Left lung (tissue), 4 donors: ENCODE measurements at regions not wholly inside any gene's neighbourhood (a gene's known extent, or its start where the extent isn't known, plus 50 kb on each side); places are given as distances from the start of the nearest gene placed in this dataset.

Experiments
- ATAC-seq: fragments of 200-7000 bp; cut with Tn5 transposase; one replicate; pipeline ENCODE4 v1.9.1; 2020; ENCODE audit warnings: moderate library complexity
- DNase-seq, 4 donors: peaks; one replicate each; pipeline ENCODE4 v3.0.0-alpha.2; 2013 to 2020
- H3K27ac ChIP-seq, 2 donors: fragments of 200-600 bp; sonication (generic) in 1 of 2; one replicate each; pipeline versions ENCODE4 v1.5.0 to v1.8.0; 2020 to 2021
- H3K27me3 ChIP-seq, 2 donors: fragments of 200-600 bp; sonication (generic) in 1 of 2; one replicate each; pipeline versions ENCODE4 v1.5.0 to v1.8.0; 2020 to 2021
- H3K36me3 ChIP-seq, 2 donors: fragments of 200-600 bp; sonication (generic) in 1 of 2; one replicate each; pipeline versions ENCODE4 v1.5.0 to v1.8.0; 2020 to 2021
- H3K4me1 ChIP-seq, 2 donors: fragments of 200-600 bp; one replicate each; pipeline ENCODE4 v1.8.0; 2021
- H3K4me3 ChIP-seq, 2 donors: fragments of 200-600 bp; sonication (generic) in 1 of 2; one replicate each; pipeline versions ENCODE4 v1.5.0 to v1.8.0; 2020 to 2021; ENCODE audit warnings: mild to moderate bottlenecking in 1 of 2
- H3K9me3 ChIP-seq, 2 donors: fragments of 200-600 bp; sonication (generic) in 1 of 2; one replicate each; pipeline versions ENCODE4 v1.5.0 to v1.8.0; 2020 to 2021
- CTCF ChIP-seq, 2 donors: fragments of 200-600 bp; sonication (generic) in 1 of 2; IDR thresholded peaks; one replicate each; pipeline versions ENCODE4 v1.5.0 to v1.8.0; 2021; ENCODE audit warnings: antibody characterized with exemption in 2 of 2
- intact Hi-C, 2 donors: fragments of 100-400 bp; cut with DNase I; formaldehyde crosslinking; loops; one replicate each; pipeline versions ENCODE4 v1.11.2 to v1.14.2; 2022
- donor health status: DM: no; HTN: yes; CAD: no.
- donor health status: DM: no; HTN: no; CAD: no.

GRCh38 chr5:102130890-102131289 is 165.2 kb downstream of the SLCO4C1 start:
- no peak for DNase-seq
- H3K9me3 ChIP-seq, result peaks cover 0 to 2% of the 10 kb centered on the region in 2 donors
- H3K36me3 ChIP-seq, result no peaks in the 10 kb centered on the region
- H3K27ac ChIP-seq, result no peak overlapping the region
- no peaks in the 10 kb centered on the region for H3K27me3 ChIP-seq
- ATAC-seq, result no peak
- TF ChIP-seq CTCF (IDR thresholded peaks at IDR 0.05), result no peak
- no peak overlapping the region for H3K4me3 ChIP-seq
- no peaks in the 10 kb centered on the region for H3K4me1 ChIP-seq
- intact Hi-C loops, result no loop called here

GRCh38 chr5:102130386-102130785 is 165.7 kb downstream of the SLCO4C1 start:
- intact Hi-C loops, result no loop called here
- ATAC-seq, result no peak
- TF ChIP-seq CTCF (IDR thresholded peaks at IDR 0.05), result no peak

GRCh38 chr5:102119252-102119651 is 176.8 kb downstream of the SLCO4C1 start:
- intact Hi-C loops, result no loop called here
- H3K36me3 ChIP-seq, result no peaks in the 10 kb centered on the region
- no peak overlapping the region for H3K27ac ChIP-seq
- no peak for DNase-seq
- no peak overlapping the region for H3K4me3 ChIP-seq
- TF ChIP-seq CTCF (IDR thresholded peaks at IDR 0.05), result no peak
- H3K9me3 ChIP-seq, result no peaks in the 10 kb centered on the region
- H3K27me3 ChIP-seq, result no peaks in the 10 kb centered on the region
- no peaks in the 10 kb centered on the region for H3K4me1 ChIP-seq
- no peak for ATAC-seq

More at GRCh38 chr5:102130386-102130785, 165.7 kb downstream of the SLCO4C1 start:
- Histone ChIP-seq H3K4me3 (no peak overlapping the region), H3K27me3 (no peaks in the 10 kb centered on the region), H3K9me3 (peaks cover 0 to 2% of the 10 kb centered on the region in 2 donors), H3K36me3 (no peaks in the 10 kb centered on the region), H3K4me1 (no peaks in the 10 kb centered on the region), H3K27ac (no peak overlapping the region)
- no peak for DNase-seq

GRCh38 chr5:102115736-102116135 is 180.3 kb downstream of the SLCO4C1 start:
- H3K27me3 ChIP-seq, result no peaks in the 10 kb centered on the region
- no peak overlapping the region for H3K4me3 ChIP-seq
- ATAC-seq (no peak), DNase-seq (no peak)
- H3K36me3 ChIP-seq, result no peaks in the 10 kb centered on the region
- peaks cover 0 to 5% of the 10 kb centered on the region in 2 donors for H3K9me3 ChIP-seq
- intact Hi-C loops, result no loop called here
- H3K4me1 ChIP-seq, result no peaks in the 10 kb centered on the region
- no peak overlapping the region for H3K27ac ChIP-seq
- TF ChIP-seq CTCF (IDR thresholded peaks at IDR 0.05), result no peak

- DNase-seq (peak in 1 of 4 donors; percentile 28), ATAC-seq (no peak)
- Histone ChIP-seq H3K4me1 (no peaks in the 10 kb centered on the region), H3K4me3 (no peak overlapping the region), H3K36me3 (no peaks in the 10 kb centered on the region), H3K9me3 (peaks cover 0 to 5% of the 10 kb centered on the region in 2 donors), H3K27ac (no peak overlapping the region), H3K27me3 (no peaks in the 10 kb centered on the region)
- intact Hi-C loops, result no loop called here
- no peak for TF ChIP-seq CTCF (IDR thresholded peaks at IDR 0.05)
Measured at GRCh38 chr5:102114525-102115069, 181.5 kb downstream of the SLCO4C1 start.
